Activated T-helper 9 cell treated with anti-CD3 and anti-CD28 coated beads, Interleukin-2, amount 50 U/mL, for 16 hours (primary cell): ENCODE measurements at regions not wholly inside any gene's neighbourhood (a gene's known extent, or its start where the extent isn't known, plus 50 kb on each side); places are given as distances from the start of the nearest gene placed in this dataset.
"Not testable (repeated sequence)": the region's sequence is repeated elsewhere in the genome, so short reads cannot be mapped to it uniquely, and the experiment has no call there.

Source experiments
- DNase-seq: peaks from one replicate; pipeline ENCODE4 v3.0.0-alpha.2; 2020; ENCODE audit warnings: low read depth

GRCh38 chr13:103625194-103625593 lies 559.0 kb upstream of the SLC10A2 start:
- DNase-seq, result no peak

- no peak for DNase-seq
These were observed 551.9 kb upstream of the SLC10A2 start for GRCh38 chr13:103618151-103618550.

GRCh38 chr13:103615771-103616170 lies 549.6 kb upstream of the SLC10A2 start:
- no peak for DNase-seq

- DNase-seq, result no peak
These were observed 548.5 kb upstream of the SLC10A2 start for GRCh38 chr13:103614761-103615160.

GRCh38 chr13:103607995-103608394 lies 541.8 kb upstream of the SLC10A2 start:
- no peak for DNase-seq

GRCh38 chr13:103605546-103606326 lies 539.5 kb upstream of the SLC10A2 start:
- no peak for DNase-seq

- not testable (repeated sequence) for DNase-seq
These were observed 533.7 kb upstream of the SLC10A2 start for GRCh38 chr13:103599870-103600269.

GRCh38 chr13:103598671-103599070 lies 532.5 kb upstream of the SLC10A2 start:
- no peak for DNase-seq

GRCh38 chr13:103573446-103573845 lies 507.2 kb upstream of the SLC10A2 start:
- no peak for DNase-seq

GRCh38 chr13:103568314-103568713 lies 502.1 kb upstream of the SLC10A2 start:
- no peak for DNase-seq

- no peak for DNase-seq
These were observed 491.7 kb upstream of the SLC10A2 start for GRCh38 chr13:103557878-103558277.

GRCh38 chr13:103556681-103557080 lies 490.5 kb upstream of the SLC10A2 start:
- no peak for DNase-seq

- no peak for DNase-seq
These were observed 481.7 kb upstream of the SLC10A2 start for GRCh38 chr13:103547914-103548313.

- no peak for DNase-seq
These were observed 480.1 kb upstream of the SLC10A2 start for GRCh38 chr13:103546271-103546670.

- no peak for DNase-seq
These were observed 476.4 kb upstream of the SLC10A2 start for GRCh38 chr13:103542648-103543047.

- no peak for DNase-seq
These were observed 474.2 kb upstream of the SLC10A2 start for GRCh38 chr13:103540382-103540765.

- no peak for DNase-seq
These were observed 473.6 kb upstream of the SLC10A2 start for GRCh38 chr13:103539721-103540381.

- no peak for DNase-seq
These were observed 473.0 kb upstream of the SLC10A2 start for GRCh38 chr13:103539265-103539664.

GRCh38 chr13:103537616-103538015 lies 471.4 kb upstream of the SLC10A2 start:
- DNase-seq, result no peak

GRCh38 chr13:103531278-103531677 lies 465.1 kb upstream of the SLC10A2 start:
- DNase-seq, result no peak

- DNase-seq, result no peak
These were observed 462.2 kb upstream of the SLC10A2 start for GRCh38 chr13:103528437-103528836.

- DNase-seq, result no peak
These were observed 459.3 kb upstream of the SLC10A2 start for GRCh38 chr13:103525530-103525929.

GRCh38 chr13:103523858-103524257 lies 457.6 kb upstream of the SLC10A2 start:
- DNase-seq, result no peak

GRCh38 chr13:103521532-103521931 lies 455.3 kb upstream of the SLC10A2 start:
- no peak for DNase-seq
